Lower leg skin (tissue), 4 donors: ENCODE measurements at regions not wholly inside any gene's neighbourhood (a gene's known extent, or its start where the extent isn't known, plus 50 kb on each side); places are given as distances from the start of the nearest gene placed in this dataset.

Experiments
- DNase-seq, 2 donors: peaks; one replicate each; pipeline ENCODE4 v3.0.0-alpha.2; 2019; ENCODE audit warnings: low spot score in 2 of 2
- H3K4me3 ChIP-seq: fragments of 200-600 bp; sonication (generic); 2 replicates; pipeline ENCODE4 v1.5.1; 2017; ENCODE audit warnings: mild to moderate bottlenecking, low read depth; ENCODE audit not compliant: poor library complexity, severe bottlenecking
- POLR2A ChIP-seq, 2 donors: fragments of 450-650 bp; IDR thresholded peaks; one replicate each; pipeline ENCODE4 v1.6.1; 2016 to 2017; ENCODE audit warnings: antibody characterized with exemption in 2 of 2, mild to moderate bottlenecking in 1 of 2, moderate library complexity in 1 of 2
- WGBS, 2 donors: methylation state at CpG; one replicate each; pipeline ENCODE4 v1.1.5; 2018; 5-methylcytosine and 5-hydroxymethylcytosine counted together
- intact Hi-C: fragments of 100-400 bp; cut with DNase I; formaldehyde crosslinking; loops from one replicate; pipeline ENCODE4 v1.15.0; 2023; ENCODE audit warnings: low total_unique reads
- TF ChIP-seq, protein P1 (sequence below), 3 donors: fragments of 450-650 bp; IDR thresholded peaks; one replicate each; pipeline ENCODE4 v1.5.1; 2016; ENCODE audit warnings: antibody characterized with exemption in 3 of 3, mild to moderate bottlenecking in 3 of 3, moderate library complexity in 2 of 3

DNA sequence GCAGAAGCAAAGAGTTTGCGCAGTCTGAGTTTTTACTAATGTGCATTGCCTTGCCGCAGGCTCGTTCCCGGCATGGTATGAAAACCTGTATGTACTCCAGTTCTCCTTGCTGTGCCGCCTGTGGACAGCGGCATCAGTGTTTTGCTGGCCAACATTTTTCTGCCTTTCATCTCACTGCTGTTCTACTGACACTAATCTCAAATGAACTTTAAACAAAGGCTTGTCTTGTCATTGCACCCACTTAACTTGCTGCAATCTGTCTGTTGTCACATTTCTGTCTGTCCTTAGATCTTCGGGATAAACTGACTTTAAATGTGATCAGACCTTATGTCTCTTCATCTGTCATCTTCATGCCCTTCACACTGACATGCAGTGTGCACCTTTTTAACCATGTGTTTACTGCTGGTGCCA, 71.7 kb upstream of the ZNRF2 start:
- TF ChIP-seq, protein P1, sequence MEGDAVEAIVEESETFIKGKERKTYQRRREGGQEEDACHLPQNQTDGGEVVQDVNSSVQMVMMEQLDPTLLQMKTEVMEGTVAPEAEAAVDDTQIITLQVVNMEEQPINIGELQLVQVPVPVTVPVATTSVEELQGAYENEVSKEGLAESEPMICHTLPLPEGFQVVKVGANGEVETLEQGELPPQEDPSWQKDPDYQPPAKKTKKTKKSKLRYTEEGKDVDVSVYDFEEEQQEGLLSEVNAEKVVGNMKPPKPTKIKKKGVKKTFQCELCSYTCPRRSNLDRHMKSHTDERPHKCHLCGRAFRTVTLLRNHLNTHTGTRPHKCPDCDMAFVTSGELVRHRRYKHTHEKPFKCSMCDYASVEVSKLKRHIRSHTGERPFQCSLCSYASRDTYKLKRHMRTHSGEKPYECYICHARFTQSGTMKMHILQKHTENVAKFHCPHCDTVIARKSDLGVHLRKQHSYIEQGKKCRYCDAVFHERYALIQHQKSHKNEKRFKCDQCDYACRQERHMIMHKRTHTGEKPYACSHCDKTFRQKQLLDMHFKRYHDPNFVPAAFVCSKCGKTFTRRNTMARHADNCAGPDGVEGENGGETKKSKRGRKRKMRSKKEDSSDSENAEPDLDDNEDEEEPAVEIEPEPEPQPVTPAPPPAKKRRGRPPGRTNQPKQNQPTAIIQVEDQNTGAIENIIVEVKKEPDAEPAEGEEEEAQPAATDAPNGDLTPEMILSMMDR (IDR thresholded peaks at IDR 0.05) = no peak
- no peak for TF ChIP-seq POLR2A (IDR thresholded peaks at IDR 0.05)
- intact Hi-C loops = no loop called here
- no peak overlapping the region for H3K4me3 ChIP-seq
- DNase-seq = no peak
- WGBS, 2 donors = 74 to 81% methylated on average over 7 of the region's 7 CpGs

DNA sequence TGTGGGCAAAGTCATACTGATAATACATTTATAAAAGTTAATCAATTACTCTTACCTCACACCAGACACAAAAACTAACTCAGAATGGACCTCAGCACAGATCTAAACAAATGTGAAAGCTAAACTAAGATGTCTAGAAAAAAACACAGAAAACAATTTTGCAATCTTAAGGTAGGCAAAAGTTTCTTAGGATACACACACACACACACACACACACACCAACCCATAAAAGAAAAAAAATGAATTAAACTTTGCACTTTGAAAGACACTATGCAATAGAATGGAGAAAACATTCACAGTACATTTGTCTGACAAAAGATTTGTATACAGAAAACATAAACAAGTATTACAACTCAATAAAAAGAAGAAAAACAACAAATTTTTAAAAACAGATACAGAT, 70.8 kb upstream of the ZNRF2 start:
- no peak overlapping the region for H3K4me3 ChIP-seq
- DNase-seq = no peak
- TF ChIP-seq, protein P1 (IDR thresholded peaks at IDR 0.05) = no peak
- intact Hi-C loops = no loop called here

DNA sequence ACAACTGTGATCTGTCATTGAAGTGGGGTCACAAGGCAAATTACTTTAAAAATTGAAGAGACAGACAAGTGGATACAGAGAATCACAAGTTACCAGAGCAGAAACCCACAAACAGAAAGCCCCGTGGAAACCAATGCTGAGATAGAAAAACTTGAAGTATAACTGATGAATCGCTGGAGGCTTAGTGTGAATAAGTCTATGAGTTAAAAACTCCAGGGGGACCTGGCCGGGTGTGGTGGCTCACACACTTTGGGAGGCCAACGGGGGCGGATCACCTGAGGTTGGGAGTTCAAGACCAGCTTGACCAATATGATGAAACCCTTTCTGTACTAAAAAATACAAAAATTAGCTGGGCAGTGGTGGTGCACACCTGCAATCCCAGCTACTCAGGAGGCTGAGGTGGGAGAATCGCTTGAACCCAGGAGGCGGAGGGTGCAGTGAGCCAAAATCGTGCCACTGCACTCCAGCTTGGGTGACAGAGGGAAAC, 69.7 kb upstream of the ZNRF2 start:
- 92 to 94% methylated on average over 8 of the region's 8 CpGs for WGBS, 2 donors

DNA sequence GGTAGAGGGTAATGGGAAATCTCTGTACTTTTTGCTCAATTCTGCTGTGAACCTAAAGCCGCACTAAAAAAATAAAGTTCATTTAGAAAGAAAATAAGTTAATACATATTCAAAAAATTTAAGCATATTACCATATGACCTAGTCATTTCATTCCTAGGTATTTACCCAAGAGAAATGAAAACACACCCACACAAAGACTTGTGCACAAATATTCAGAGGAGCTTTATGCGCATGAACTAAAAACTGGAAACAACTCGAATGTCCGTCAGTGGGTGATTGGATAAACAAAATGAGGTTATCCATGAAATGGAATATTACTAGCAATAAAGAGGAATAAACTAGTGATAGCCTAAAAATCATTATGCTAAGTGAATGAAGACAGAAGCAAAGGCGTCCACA, 62.6 kb upstream of the ZNRF2 start:
- intact Hi-C loops = no loop called here
- TF ChIP-seq POLR2A (IDR thresholded peaks at IDR 0.05) = no peak
- TF ChIP-seq, protein P1 (IDR thresholded peaks at IDR 0.05) = no peak
- no peak for DNase-seq
- 93 to 94% methylated on average over 5 of the region's 5 CpGs for WGBS, 2 donors
- no peak overlapping the region for H3K4me3 ChIP-seq

More for the DNA sequence above, 69.7 kb upstream of the ZNRF2 start:
- intact Hi-C loops = no loop called here
- no peak for TF ChIP-seq POLR2A (IDR thresholded peaks at IDR 0.05)
- TF ChIP-seq, protein P1 (IDR thresholded peaks at IDR 0.05) = no peak
- H3K4me3 ChIP-seq = no peak overlapping the region
- no peak for DNase-seq

DNA sequence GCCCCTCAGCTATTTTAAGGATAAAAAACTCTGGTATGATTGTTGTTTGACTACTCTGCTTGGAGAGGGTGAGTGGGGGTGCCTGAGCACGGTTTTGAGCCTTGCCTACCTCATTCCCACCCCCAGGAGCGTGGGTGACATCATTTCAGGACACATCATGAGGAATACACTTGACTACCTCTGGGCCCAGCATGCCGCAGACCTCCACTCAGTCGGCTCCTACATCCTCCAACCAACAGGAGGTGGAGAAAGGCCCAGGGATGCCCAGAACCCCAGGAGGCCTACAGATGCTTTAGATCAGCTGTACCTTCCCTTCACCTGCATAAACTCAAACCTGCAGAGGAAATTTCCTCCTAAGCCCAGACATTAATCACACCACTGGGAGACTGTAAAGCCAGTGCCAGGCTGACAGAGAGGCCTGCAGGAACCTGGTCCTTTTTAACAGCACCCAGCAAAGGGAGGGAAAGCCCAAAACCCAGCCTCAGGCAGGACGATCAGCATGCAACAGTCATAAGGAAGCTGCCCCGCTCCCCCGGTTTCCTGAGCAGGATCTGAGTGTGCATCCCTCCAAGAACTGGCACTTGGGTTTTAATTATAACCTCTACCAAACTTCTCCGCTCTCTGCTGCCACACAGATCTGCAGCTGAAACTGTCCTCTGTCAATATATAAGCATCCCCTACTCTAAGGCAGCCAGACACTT, 61.7 kb upstream of the ZNRF2 start:
- 59 to 71% methylated on average over 8 of the region's 8 CpGs for WGBS, 2 donors
- DNase-seq = no peak
- intact Hi-C loops = no loop called here
- no peak overlapping the region for H3K4me3 ChIP-seq
- TF ChIP-seq, protein P1 (IDR thresholded peaks at IDR 0.05) = no peak
- no peak for TF ChIP-seq POLR2A (IDR thresholded peaks at IDR 0.05)

DNA sequence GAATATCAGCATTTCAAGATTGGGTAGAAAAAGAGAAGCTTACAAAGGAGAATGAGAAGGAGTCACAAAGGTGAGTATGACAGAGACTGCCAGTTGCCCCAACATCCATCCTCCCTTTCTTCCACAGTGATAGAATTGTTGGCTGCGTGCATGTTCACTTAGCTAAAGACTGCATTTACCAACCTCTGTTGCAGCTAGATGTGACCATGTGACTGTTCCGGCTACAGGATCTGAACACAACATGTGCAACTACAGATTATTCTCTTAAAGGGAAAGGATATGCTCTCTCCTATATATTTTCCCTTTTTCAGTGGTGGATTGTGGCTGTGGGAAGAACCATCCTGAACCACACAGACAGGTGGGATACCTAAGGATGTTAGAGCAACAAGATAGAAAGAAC, 60.5 kb upstream of the ZNRF2 start:
- WGBS, 2 donors = 79 to 96% methylated on average over 2 of the region's 2 CpGs
- intact Hi-C loops = no loop called here
- no peak overlapping the region for H3K4me3 ChIP-seq
- no peak for DNase-seq
- no peak for TF ChIP-seq POLR2A (IDR thresholded peaks at IDR 0.05)
- TF ChIP-seq, protein P1 (IDR thresholded peaks at IDR 0.05) = no peak
